ELR (cell line): ENCODE measurements at regions not wholly inside any gene's neighbourhood (a gene's known extent, or its start where the extent isn't known, plus 50 kb on each side); places are given as distances from the start of the nearest gene placed in this dataset.
"Not testable (repeated sequence)": the region's sequence is repeated elsewhere in the genome, so short reads cannot be mapped to it uniquely, and the experiment has no call there.

Experiments
- DNase-seq: peaks from one replicate; pipeline ENCODE4 v3.0.0-alpha.2; 2015; ENCODE audit warnings: low read depth

GRCh38 chr10:106078895-106079576 lies 1085.5 kb downstream of the SORCS1 start:
- DNase-seq, result no peak

GRCh38 chr10:106076496-106076895 lies 1088.0 kb downstream of the SORCS1 start:
- DNase-seq, result no peak

GRCh38 chr10:106053061-106053460 lies 1111.4 kb downstream of the SORCS1 start:
- no peak for DNase-seq

GRCh38 chr10:106044503-106044902 lies 1120.0 kb downstream of the SORCS1 start:
- DNase-seq, result no peak

- peak; percentile 32 for DNase-seq
Measured at GRCh38 chr10:106043863-106044262, 1120.6 kb downstream of the SORCS1 start.

GRCh38 chr10:106038246-106038645 lies 1126.3 kb downstream of the SORCS1 start:
- DNase-seq, result peak; percentile 3

GRCh38 chr10:106033065-106033464 lies 1131.4 kb downstream of the SORCS1 start:
- no peak for DNase-seq

- DNase-seq, result no peak
Measured at GRCh38 chr10:106032450-106033002, 1132.0 kb downstream of the SORCS1 start.

GRCh38 chr10:106027240-106027639 lies 1137.3 kb downstream of the SORCS1 start:
- no peak for DNase-seq

- no peak for DNase-seq
Measured at GRCh38 chr10:106025208-106025811, 1139.2 kb downstream of the SORCS1 start.

GRCh38 chr10:106023329-106023728 lies 1141.2 kb downstream of the SORCS1 start:
- DNase-seq, result no peak

GRCh38 chr10:106019559-106019958 lies 1144.9 kb downstream of the SORCS1 start:
- DNase-seq, result not testable (repeated sequence)

GRCh38 chr10:106015369-106016199 lies 1148.9 kb downstream of the SORCS1 start:
- not testable (repeated sequence) for DNase-seq

- DNase-seq, result no peak
Measured at GRCh38 chr10:106011250-106011649, 1153.3 kb downstream of the SORCS1 start.

- DNase-seq, result no peak
Measured at GRCh38 chr10:106000721-106001120, 1163.8 kb downstream of the SORCS1 start.

- no peak for DNase-seq
Measured at GRCh38 chr10:105993609-105994008, 1170.9 kb downstream of the SORCS1 start.

- DNase-seq, result no peak
Measured at GRCh38 chr10:105992928-105993327, 1171.6 kb downstream of the SORCS1 start.

- DNase-seq, result no peak
Measured at GRCh38 chr10:105990529-105990928, 1174.0 kb downstream of the SORCS1 start.

GRCh38 chr10:105989995-105990394 lies 1174.5 kb downstream of the SORCS1 start:
- no peak for DNase-seq

GRCh38 chr10:105988848-105989247 lies 1175.7 kb downstream of the SORCS1 start:
- no peak for DNase-seq

GRCh38 chr10:105986912-105987635 lies 1177.4 kb downstream of the SORCS1 start:
- no peak for DNase-seq

GRCh38 chr10:105986486-105986885 lies 1178.0 kb downstream of the SORCS1 start:
- no peak for DNase-seq
